PC-3 (cell line): ENCODE measurements at regions not wholly inside any gene's neighbourhood (a gene's known extent, or its start where the extent isn't known, plus 50 kb on each side); places are given as distances from the start of the nearest gene placed in this dataset.

Experiments
- ATAC-seq: fragments of 200-7000 bp; cut with Tn5 transposase; 2 replicates; pipeline ENCODE4 v1.9.1; 2020; ENCODE audit warnings: mild to moderate bottlenecking, moderate library complexity
- BruUV-seq: library from RNA; stranded (reverse); fragments of 400-500 nt; replicated peaks from 2 replicates; lab custom pipeline; 2021; lab: Mats Ljungman, UMichigan
- CTCF ChIA-PET: fragments of 300-600 bp; sonication (Branson Sonifier 250); formaldehyde crosslinking; loops from one replicate; lab custom pipeline; 2022; ENCODE audit warnings: antibody characterized with exemption; lab: Charles Lee
- POLR2A ChIA-PET: fragments of 300-600 bp; sonication (Branson Sonifier 250); formaldehyde crosslinking; loops from one replicate; lab custom pipeline; 2022; ENCODE audit warnings: antibody characterized with exemption; ENCODE audit not compliant: unreplicated experiment; lab: Charles Lee
- DNase-seq: peaks from one replicate; pipeline ENCODE4 v3.0.0-alpha.2; 2015
- H2AFZ ChIP-seq: fragments of 300-600 bp; sonication (generic); 2 replicates; pipeline ENCODE4 v1.6.0; 2016; ENCODE audit warnings: antibody characterized with exemption, low read length
- H3F3A ChIP-seq: fragments of 300-600 bp; sonication (generic); one replicate; pipeline ENCODE4 v1.6.0; 2017; ENCODE audit warnings: antibody characterized with exemption, low read length, control low read depth, mild to moderate bottlenecking; ENCODE audit not compliant: unreplicated experiment
- H3K27ac ChIP-seq: fragments of 300-600 bp; sonication (generic); 2 replicates; pipeline ENCODE4 v1.5.1; 2016; ENCODE audit warnings: mild to moderate bottlenecking, low read length
- H3K27me3 ChIP-seq: fragments of 300-600 bp; sonication (generic); 2 replicates; pipeline ENCODE4 v1.6.1; 2016; ENCODE audit warnings: low read length, mixed read lengths
- H3K36me3 ChIP-seq: fragments of 300-600 bp; sonication (generic); 2 replicates; pipeline ENCODE4 v1.6.1; 2016; ENCODE audit warnings: low read depth, mixed run types, low read length, mixed read lengths
- H3K4me1 ChIP-seq: fragments of 300-600 bp; sonication (generic); 2 replicates; pipeline ENCODE4 v1.5.1; 2016; ENCODE audit warnings: low read length; ENCODE audit not compliant: insufficient read depth
- H3K4me2 ChIP-seq: fragments of 300-600 bp; sonication (generic); 2 replicates; pipeline ENCODE4 v1.6.0; 2016; ENCODE audit warnings: low read length
- H3K4me3 ChIP-seq: fragments of 300-600 bp; sonication (generic); 2 replicates; pipeline ENCODE4 v1.5.1; 2016; ENCODE audit warnings: mild to moderate bottlenecking, low read length, mixed read lengths
- H3K79me2 ChIP-seq: fragments of 300-600 bp; sonication (generic); 2 replicates; pipeline ENCODE4 v1.6.1; 2017; ENCODE audit warnings: low read length, mixed read lengths
- H3K9ac ChIP-seq: fragments of 300-600 bp; sonication (generic); 2 replicates; pipeline ENCODE4 v1.6.0; 2016; ENCODE audit warnings: mild to moderate bottlenecking, low read length
- H3K9me2 ChIP-seq: fragments of 300-600 bp; sonication (generic); replicated peaks from 2 replicates; pipeline ENCODE4 v1.6.1; 2016; ENCODE audit warnings: mixed run types, low read length, mixed read lengths
- H3K9me3 ChIP-seq: fragments of 300-600 bp; sonication (generic); 2 replicates; pipeline ENCODE4 v1.6.1; 2016; ENCODE audit warnings: low read length, mixed read lengths
- H4K20me1 ChIP-seq: fragments of 300-600 bp; sonication (generic); 2 replicates; pipeline ENCODE4 v1.6.1; 2016; ENCODE audit warnings: low read length, mixed read lengths
- CTCF ChIP-seq: fragments of 300-600 bp; sonication (generic); conservative IDR thresholded peaks from 2 replicates; pipeline ENCODE4 v1.5.1; 2017; ENCODE audit warnings: antibody characterized with exemption, low read depth, mild to moderate bottlenecking, low read length
- EZH2 ChIP-seq: fragments of 300-600 bp; sonication (generic); IDR thresholded peaks from one replicate; pipeline ENCODE4 v1.6.1; 2017; ENCODE audit warnings: antibody characterized with exemption, mild to moderate bottlenecking, low read length; ENCODE audit not compliant: unreplicated experiment
- EZH2phosphoT487 ChIP-seq: fragments of 300-600 bp; sonication (generic); IDR thresholded peaks from 2 replicates; pipeline ENCODE4 v1.6.1; 2018; ENCODE audit warnings: mild to moderate bottlenecking, antibody characterized with exemption, low read length, borderline replicate concordance
- intact Hi-C: fragments of 100-400 bp; cut with micrococcal nuclease; formaldehyde crosslinking; loops from 2 replicates; pipeline ENCODE4 v1.9.0; 2023

DNA sequence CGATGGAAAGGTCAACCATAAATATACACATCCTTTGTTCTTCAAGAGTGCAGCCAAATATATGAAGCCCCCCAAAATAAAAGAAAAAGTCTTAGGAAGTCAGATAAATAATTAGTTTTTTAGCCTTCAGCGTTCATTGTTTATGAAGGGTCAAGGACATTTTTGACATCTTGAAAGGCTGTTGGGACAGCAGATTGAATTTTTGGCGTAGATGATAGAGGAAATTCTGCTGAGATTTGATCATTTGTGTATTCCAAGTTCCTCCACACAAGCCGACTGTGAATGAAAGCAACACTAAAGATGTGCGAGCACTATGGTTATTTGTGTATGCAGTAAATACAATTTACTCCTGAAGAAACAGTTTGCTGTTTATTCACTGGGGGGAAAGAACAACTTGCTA lies 177.8 kb upstream of the PARD3B start:
- ChIA-PET CTCF (no interaction called here), POLR2A (no interaction called here)
- Histone ChIP-seq H3K9me2 (no peaks in the 10 kb centered on the region), H3K4me2 (no peak overlapping the region), H3K4me1 (no peaks in the 10 kb centered on the region), H3K36me3 (no peaks in the 10 kb centered on the region), H3K79me2 (no peaks in the 10 kb centered on the region), H3K4me3 (no peak overlapping the region), H3K9ac (no peak overlapping the region), H3K9me3 (no peaks in the 10 kb centered on the region), H3K27ac (no peak overlapping the region), H3K27me3 (no peaks in the 10 kb centered on the region), H4K20me1 (no peaks in the 10 kb centered on the region), H2AFZ (no peak overlapping the region), H3F3A (no peaks in the 10 kb centered on the region)
- DNase-seq (no peak), ATAC-seq (no peak)
- no TSS peak for BruUV-seq
- intact Hi-C loops: no loop called here
- TF ChIP-seq EZH2 (no peak), CTCF (no peak), EZH2phosphoT487 (no peak)

DNA sequence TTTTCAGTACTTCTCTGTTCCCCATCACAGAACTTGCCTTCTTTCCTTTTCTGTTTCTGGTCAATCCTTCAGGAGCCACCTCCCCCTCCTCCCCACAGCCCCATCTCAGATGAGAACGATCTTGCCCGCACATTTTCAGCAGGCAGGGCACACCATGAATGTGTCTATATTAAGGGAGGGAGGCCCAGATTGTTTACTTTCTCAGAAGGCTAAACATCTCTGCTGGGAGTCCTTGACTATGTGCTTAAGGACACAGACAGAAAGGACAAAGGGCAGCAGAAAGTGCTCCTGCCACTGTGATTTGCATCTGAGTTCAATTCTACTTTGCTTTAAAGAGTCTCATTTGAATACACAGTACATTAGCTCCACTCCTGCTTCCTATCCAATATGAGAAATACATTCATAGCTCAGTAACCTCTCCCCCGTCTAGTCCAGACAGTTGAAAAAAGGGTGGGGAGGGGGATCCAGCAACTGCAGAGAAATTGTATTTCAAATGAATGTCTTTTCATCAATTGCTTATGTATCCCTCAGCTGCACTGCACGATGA lies 175.0 kb upstream of the PARD3B start:
- no peak for TF ChIP-seq EZH2
- TF ChIP-seq EZH2phosphoT487: no peak
- no peak for TF ChIP-seq CTCF
- DNase-seq (no peak), ATAC-seq (no peak)
- Histone ChIP-seq H3F3A (no peaks in the 10 kb centered on the region), H3K9me3 (no peaks in the 10 kb centered on the region), H3K27ac (no peak overlapping the region), H3K4me3 (no peak overlapping the region), H3K9me2 (no peaks in the 10 kb centered on the region), H3K4me1 (peaks cover 8% of the 10 kb centered on the region), H3K9ac (no peak overlapping the region), H3K4me2 (no peak overlapping the region), H3K27me3 (no peaks in the 10 kb centered on the region), H3K36me3 (no peaks in the 10 kb centered on the region), H2AFZ (no peak overlapping the region), H3K79me2 (no peaks in the 10 kb centered on the region), H4K20me1 (no peaks in the 10 kb centered on the region)
- intact Hi-C loops: no loop called here
- POLR2A ChIA-PET: no interaction called here
- CTCF ChIA-PET: no interaction called here
- BruUV-seq: no TSS peak

GRCh38 chr2:204373942-204374341 lies 171.3 kb upstream of the PARD3B start:
- POLR2A ChIA-PET: no interaction called here

More at GRCh38 chr2:204373942-204374341, 171.3 kb upstream of the PARD3B start:
- Histone ChIP-seq H3K27ac (no peak overlapping the region), H3K4me3 (no peak overlapping the region), H3K36me3 (no peaks in the 10 kb centered on the region), H3K27me3 (no peaks in the 10 kb centered on the region), H3K4me1 (peaks cover 8% of the 10 kb centered on the region), H4K20me1 (no peaks in the 10 kb centered on the region), H3F3A (no peaks in the 10 kb centered on the region), H3K9ac (no peak overlapping the region), H3K4me2 (peak overlapping the region; percentile 62), H3K79me2 (no peaks in the 10 kb centered on the region), H2AFZ (no peak overlapping the region), H3K9me2 (no peaks in the 10 kb centered on the region), H3K9me3 (no peaks in the 10 kb centered on the region)
- peak; percentile 64 for DNase-seq
- TF ChIP-seq CTCF (no peak), EZH2 (no peak), EZH2phosphoT487 (no peak)
- peak; percentile 71 for ATAC-seq
- BruUV-seq: no TSS peak
- CTCF ChIA-PET: interaction anchor here (0.6 kb wide), 1 partner anchor 110 kb away, joined by 3 read pairs; no protein-coding TSS in a partner anchor
- intact Hi-C loops: no loop called here
